Naive thymus-derived CD4-positive, alpha-beta T cell (primary cell): ENCODE measurements at regions not wholly inside any gene's neighbourhood (a gene's known extent, or its start where the extent isn't known, plus 50 kb on each side); places are given as distances from the start of the nearest gene placed in this dataset.

Experiments
- ATAC-seq: fragments of 150-1000 bp; cut with Tn5 transposase; 2 replicates; pipeline ENCODE4 v1.10.0; 2021; ENCODE audit warnings: mild to moderate bottlenecking, moderate library complexity
- CTCF ChIA-PET: fragments of 350-600 bp; sonication (Branson Sonifier 250); formaldehyde crosslinking; loops from one replicate; lab custom pipeline; 2021; ENCODE audit warnings: antibody characterized with exemption; lab: Charles Lee
- POLR2A ChIA-PET: fragments of 350-600 bp; sonication (Branson Sonifier 250); formaldehyde crosslinking; loops from one replicate; lab custom pipeline; 2021; ENCODE audit warnings: antibody characterized with exemption, inconsistent platforms; lab: Charles Lee
- DNase-seq, 9 donors: peaks; one replicate each; pipeline versions ENCODE4 v3.0.0 to v3.0.0-alpha.2; 2020 to 2022; ENCODE audit warnings: mixed read lengths in 1 of 9
- H3K27ac ChIP-seq: one replicate; pipeline ENCODE4 v1.7.0; 2013; ENCODE audit warnings: mild to moderate bottlenecking, low read depth, low read length, moderate library complexity
- H3K27me3 ChIP-seq, 2 donors: one replicate each; pipeline ENCODE4 v1.7.0; 2013; ENCODE audit warnings: low read length in 2 of 2, mild to moderate bottlenecking in 2 of 2, moderate library complexity in 2 of 2; ENCODE audit not compliant: control insufficient read depth in 2 of 2, insufficient read depth in 2 of 2
- H3K36me3 ChIP-seq, 3 experiments: 1 replicate in 2 of 3; 2 replicates in 1 of 3; pipeline ENCODE4 v1.7.0; 2013; ENCODE audit warnings: low read length in 3 of 3, mild to moderate bottlenecking in 3 of 3, moderate library complexity in 1 of 3; ENCODE audit not compliant: insufficient read depth in 3 of 3, control insufficient read depth in 2 of 3
- H3K4me1 ChIP-seq, 2 donors: one replicate each; pipeline ENCODE4 v1.7.0; 2013; ENCODE audit warnings: low read length in 2 of 2, mild to moderate bottlenecking in 2 of 2, moderate library complexity in 1 of 2; ENCODE audit not compliant: control insufficient read depth in 2 of 2, insufficient read depth in 2 of 2
- H3K4me3 ChIP-seq: 2 replicates; pipeline ENCODE4 v1.7.0; 2013; ENCODE audit warnings: mild to moderate bottlenecking, low read length
- H3K9me3 ChIP-seq, 3 experiments: 1 replicate in 2 of 3; 2 replicates in 1 of 3; pipeline ENCODE4 v1.7.0; 2013; ENCODE audit warnings: low read length in 3 of 3; ENCODE audit not compliant: control insufficient read depth in 2 of 3
- H3K27ac Mint-ChIP-seq, 9 donors: one replicate each; pipeline ENCODE4 v1.8.0; 2020 to 2022; ENCODE audit warnings: mixed read lengths in 9 of 9, mild to moderate bottlenecking in 8 of 9, moderate library complexity in 5 of 9, inconsistent platforms in 2 of 9
- H3K27me3 Mint-ChIP-seq, 5 donors: one replicate each; pipeline ENCODE4 v1.8.0; 2021 to 2022; ENCODE audit warnings: mixed read lengths in 5 of 5, mild to moderate bottlenecking in 1 of 5
- H3K36me3 Mint-ChIP-seq, 5 donors: one replicate each; pipeline ENCODE4 v1.8.0; 2020 to 2022; ENCODE audit warnings: mixed read lengths in 5 of 5, mild to moderate bottlenecking in 3 of 5, inconsistent platforms in 1 of 5
- H3K4me1 Mint-ChIP-seq, 7 donors: one replicate each; pipeline ENCODE4 v1.8.0; 2020 to 2022; ENCODE audit warnings: mixed read lengths in 7 of 7, mild to moderate bottlenecking in 3 of 7, inconsistent platforms in 1 of 7
- H3K4me3 Mint-ChIP-seq, 10 donors: one replicate each; pipeline ENCODE4 v1.8.0; 2020 to 2022; ENCODE audit warnings: mild to moderate bottlenecking in 10 of 10, mixed read lengths in 10 of 10, moderate library complexity in 6 of 10, inconsistent platforms in 2 of 10
- H3K9me3 Mint-ChIP-seq, 11 donors: one replicate each; pipeline ENCODE4 v1.8.0; 2020 to 2022; ENCODE audit warnings: mixed read lengths in 11 of 11, mild to moderate bottlenecking in 4 of 11, inconsistent platforms in 1 of 11, moderate library complexity in 1 of 11
- intact Hi-C, 2 donors: fragments of 100-400 bp; cut with micrococcal nuclease; formaldehyde crosslinking; loops; one replicate each; pipeline ENCODE4 v1.15.1; 2023

- Histone ChIP-seq H3K9me3 (peaks cover 0 to 4% (median 0%) of the 10 kb centered on the region in 3 experiments), H3K4me3 (no peak overlapping the region), H3K27me3 (no peaks in the 10 kb centered on the region), H3K27ac (no peak overlapping the region), H3K4me1 (no peaks in the 10 kb centered on the region), H3K36me3 (no peaks in the 10 kb centered on the region)
- Mint-ChIP-seq H3K36me3 (no peaks in the 10 kb centered on the region), H3K9me3 (peaks cover 4 to 18% (median 6%) of the 10 kb centered on the region in 11 donors), H3K4me1 (no peaks in the 10 kb centered on the region), H3K4me3 (no peak overlapping the region), H3K27ac (no peak overlapping the region), H3K27me3 (no peaks in the 10 kb centered on the region)
- intact Hi-C loops, result no loop called here
- DNase-seq, result no peak
- ChIA-PET CTCF (no interaction called here), POLR2A (no interaction called here)
- no peak for ATAC-seq
Measured at GRCh38 chr18:34050661-34051060, 174.1 kb downstream of the NOL4 start.

GRCh38 chr18:34049511-34049910 is 175.2 kb downstream of the NOL4 start:
- ChIA-PET CTCF (no interaction called here), POLR2A (no interaction called here)
- Histone ChIP-seq H3K27me3 (no peaks in the 10 kb centered on the region), H3K4me1 (no peaks in the 10 kb centered on the region), H3K4me3 (no peak overlapping the region), H3K36me3 (no peaks in the 10 kb centered on the region), H3K27ac (no peak overlapping the region), H3K9me3 (no peaks in the 10 kb centered on the region)
- no peaks in the 10 kb centered on the region for H3K27me3 Mint-ChIP-seq
- H3K36me3 Mint-ChIP-seq, result no peaks in the 10 kb centered on the region
- H3K4me3 Mint-ChIP-seq, result no peak overlapping the region
- DNase-seq, result no peak
- H3K9me3 Mint-ChIP-seq, result peaks cover 0 to 17% (median 4%) of the 10 kb centered on the region in 11 donors
- no peaks in the 10 kb centered on the region for H3K4me1 Mint-ChIP-seq
- no peak overlapping the region for H3K27ac Mint-ChIP-seq
- intact Hi-C loops, result no loop called here
- no peak for ATAC-seq

GRCh38 chr18:34048423-34048822 is 176.3 kb downstream of the NOL4 start:
- H3K4me1 Mint-ChIP-seq, result no peaks in the 10 kb centered on the region
- intact Hi-C loops, result no loop called here
- Histone ChIP-seq H3K4me1 (no peaks in the 10 kb centered on the region), H3K27ac (no peak overlapping the region), H3K4me3 (no peak overlapping the region), H3K9me3 (no peaks in the 10 kb centered on the region), H3K27me3 (no peaks in the 10 kb centered on the region), H3K36me3 (no peaks in the 10 kb centered on the region)
- ChIA-PET CTCF (no interaction called here), POLR2A (no interaction called here)
- ATAC-seq (no peak), DNase-seq (no peak)
- no peak overlapping the region for H3K4me3 Mint-ChIP-seq
- H3K36me3 Mint-ChIP-seq, result no peaks in the 10 kb centered on the region
- H3K9me3 Mint-ChIP-seq, result peaks cover 0 to 17% (median 4%) of the 10 kb centered on the region in 11 donors
- no peaks in the 10 kb centered on the region for H3K27me3 Mint-ChIP-seq
- no peak overlapping the region for H3K27ac Mint-ChIP-seq

- no peaks in the 10 kb centered on the region for H3K4me1 ChIP-seq
- ChIA-PET POLR2A (no interaction called here), CTCF (no interaction called here)
Measured at GRCh38 chr18:34042423-34043146, 182.1 kb downstream of the NOL4 start.

GRCh38 chr18:34039611-34040010 is 185.1 kb downstream of the NOL4 start:
- Histone ChIP-seq H3K4me3 (no peak overlapping the region), H3K27ac (no peak overlapping the region), H3K27me3 (no peaks in the 10 kb centered on the region), H3K9me3 (no peaks in the 10 kb centered on the region), H3K4me1 (no peaks in the 10 kb centered on the region), H3K36me3 (no peaks in the 10 kb centered on the region)
- Mint-ChIP-seq H3K9me3 (peaks cover 0 to 16% (median 2%) of the 10 kb centered on the region in 11 donors), H3K27ac (no peak overlapping the region), H3K27me3 (no peaks in the 10 kb centered on the region), H3K4me3 (no peak overlapping the region), H3K4me1 (no peaks in the 10 kb centered on the region), H3K36me3 (no peaks in the 10 kb centered on the region)
- no peak for DNase-seq
- ChIA-PET CTCF (no interaction called here), POLR2A (no interaction called here)
- no peak for ATAC-seq
- intact Hi-C loops, result no loop called here

More at GRCh38 chr18:34042423-34043146, 182.1 kb downstream of the NOL4 start:
- Mint-ChIP-seq H3K27me3 (no peaks in the 10 kb centered on the region), H3K27ac (no peak overlapping the region), H3K9me3 (peaks cover 0 to 9% (median 3%) of the 10 kb centered on the region in 11 donors), H3K4me3 (no peak overlapping the region), H3K36me3 (no peaks in the 10 kb centered on the region), H3K4me1 (no peaks in the 10 kb centered on the region)
- intact Hi-C loops, result no loop called here
- DNase-seq (no peak), ATAC-seq (no peak)
- Histone ChIP-seq H3K27me3 (no peaks in the 10 kb centered on the region), H3K36me3 (no peaks in the 10 kb centered on the region), H3K9me3 (no peaks in the 10 kb centered on the region), H3K27ac (no peak overlapping the region), H3K4me3 (no peak overlapping the region)

GRCh38 chr18:34039201-34039600 is 185.5 kb downstream of the NOL4 start:
- Mint-ChIP-seq H3K27ac (no peak overlapping the region), H3K27me3 (no peaks in the 10 kb centered on the region), H3K36me3 (peaks cover 0 to under 1% (median 0%) of the 10 kb centered on the region in 5 donors), H3K4me3 (no peak overlapping the region), H3K9me3 (peaks cover 0 to 16% (median 2%) of the 10 kb centered on the region in 11 donors), H3K4me1 (no peaks in the 10 kb centered on the region)
- POLR2A ChIA-PET, result no interaction called here
- Histone ChIP-seq H3K27me3 (no peaks in the 10 kb centered on the region), H3K27ac (no peak overlapping the region), H3K36me3 (no peaks in the 10 kb centered on the region), H3K9me3 (no peaks in the 10 kb centered on the region), H3K4me3 (no peak overlapping the region), H3K4me1 (no peaks in the 10 kb centered on the region)
- intact Hi-C loops, result no loop called here
- CTCF ChIA-PET, result no interaction called here
- DNase-seq (no peak), ATAC-seq (no peak)

- DNase-seq, result no peak
- no peaks in the 10 kb centered on the region for H3K36me3 ChIP-seq
- Mint-ChIP-seq H3K4me1 (no peaks in the 10 kb centered on the region), H3K9me3 (peaks cover 0 to 24% (median 8%) of the 10 kb centered on the region in 11 donors), H3K4me3 (no peak overlapping the region), H3K27ac (no peak overlapping the region), H3K36me3 (peaks cover 0 to 7% (median 0%) of the 10 kb centered on the region in 5 donors), H3K27me3 (no peaks in the 10 kb centered on the region)
- no peaks in the 10 kb centered on the region for H3K4me1 ChIP-seq
- intact Hi-C loops, result no loop called here
- no peaks in the 10 kb centered on the region for H3K27me3 ChIP-seq
- CTCF ChIA-PET, result no interaction called here
- no peak overlapping the region for H3K27ac ChIP-seq
- no peaks in the 10 kb centered on the region for H3K9me3 ChIP-seq
- ATAC-seq, result no peak
- no peak overlapping the region for H3K4me3 ChIP-seq
- POLR2A ChIA-PET, result no interaction called here
Measured at GRCh38 chr18:34038086-34038485, 186.6 kb downstream of the NOL4 start.
